Stimulated activated naive CD8-positive, alpha-beta T cell treated with anti-CD3 and anti-CD28 coated beads, Interleukin-15, amount 100 ng/mL, for 72 hours (primary cell): ENCODE measurements at regions not wholly inside any gene's neighbourhood (a gene's known extent, or its start where the extent isn't known, plus 50 kb on each side); places are given as distances from the start of the nearest gene placed in this dataset.
A peak's percentile ranks its signal among the peaks of the same experiment; 100 is the strongest.
"Not testable (repeated sequence)": the region's sequence is repeated elsewhere in the genome, so short reads cannot be mapped to it uniquely, and the experiment has no call there.

Experiments used
- ATAC-seq: fragments of 150-1000 bp; cut with Tn5 transposase; 2 replicates; pipeline ENCODE4 v1.10.0; 2021; ENCODE audit warnings: mild to moderate bottlenecking, moderate library complexity
- DNase-seq, 2 donors: peaks; one replicate each; pipeline ENCODE4 v3.0.0; 2021 to 2022
- H3K27ac Mint-ChIP-seq, 2 donors: one replicate each; pipeline ENCODE4 v1.8.0; 2022; ENCODE audit warnings: mild to moderate bottlenecking in 2 of 2, mixed read lengths in 2 of 2, moderate library complexity in 2 of 2
- H3K27me3 Mint-ChIP-seq: one replicate; pipeline ENCODE4 v1.8.0; 2022; ENCODE audit warnings: mixed read lengths
- H3K4me1 Mint-ChIP-seq: one replicate; pipeline ENCODE4 v1.8.0; 2022; ENCODE audit warnings: mild to moderate bottlenecking, mixed read lengths
- H3K4me3 Mint-ChIP-seq, 2 donors: one replicate each; pipeline ENCODE4 v1.8.0; 2022; ENCODE audit warnings: mild to moderate bottlenecking in 2 of 2, mixed read lengths in 2 of 2, moderate library complexity in 1 of 2
- H3K9me3 Mint-ChIP-seq, 2 donors: one replicate each; pipeline ENCODE4 v1.8.0; 2022; ENCODE audit warnings: mixed read lengths in 2 of 2

DNA sequence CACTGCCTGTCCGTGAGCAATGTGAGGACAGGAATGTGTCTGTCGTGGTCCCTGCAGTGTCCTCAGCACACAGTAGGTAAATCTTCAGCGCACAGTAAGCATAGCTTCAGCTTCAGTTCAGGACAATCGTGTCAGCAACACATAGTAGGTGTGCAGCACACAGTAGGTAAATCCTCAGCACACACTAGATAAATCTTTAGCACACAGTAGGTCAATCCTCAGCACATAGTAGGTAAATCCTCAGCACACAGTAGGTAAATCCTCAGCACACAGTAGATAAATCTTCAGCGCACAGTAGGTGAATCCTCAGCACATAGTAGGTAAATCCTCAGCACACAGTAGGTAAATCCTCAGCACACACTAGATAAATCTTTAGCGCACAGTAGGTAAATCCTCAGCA lies 102.4 kb downstream of the MICALL2 start:
- H3K27me3 Mint-ChIP-seq = peaks cover 16% of the 10 kb centered on the region
- H3K4me3 Mint-ChIP-seq, H3K9me3 Mint-ChIP-seq, H3K4me1 Mint-ChIP-seq, ATAC-seq, DNase-seq, H3K27ac Mint-ChIP-seq: not testable (repeated sequence)

DNA sequence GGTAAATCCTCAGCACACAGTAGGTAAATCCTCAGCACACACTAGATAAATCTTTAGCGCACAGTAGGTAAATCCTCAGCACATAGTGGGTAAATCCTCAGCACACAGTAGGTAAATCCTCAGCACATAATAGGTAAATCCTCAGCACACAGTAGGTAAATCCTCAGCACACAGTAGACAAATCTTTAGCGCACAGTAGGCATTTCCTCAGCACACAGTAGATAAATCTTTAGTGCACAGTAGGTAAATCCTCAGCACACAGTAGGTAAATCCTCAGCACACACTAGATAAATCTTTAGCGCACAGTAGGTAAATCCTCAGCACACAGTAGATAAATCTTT lies 102.0 kb downstream of the MICALL2 start:
- ATAC-seq, H3K9me3 Mint-ChIP-seq, DNase-seq, H3K4me3 Mint-ChIP-seq, H3K27ac Mint-ChIP-seq, H3K4me1 Mint-ChIP-seq: not testable (repeated sequence)
- peaks cover 16% of the 10 kb centered on the region for H3K27me3 Mint-ChIP-seq

DNA sequence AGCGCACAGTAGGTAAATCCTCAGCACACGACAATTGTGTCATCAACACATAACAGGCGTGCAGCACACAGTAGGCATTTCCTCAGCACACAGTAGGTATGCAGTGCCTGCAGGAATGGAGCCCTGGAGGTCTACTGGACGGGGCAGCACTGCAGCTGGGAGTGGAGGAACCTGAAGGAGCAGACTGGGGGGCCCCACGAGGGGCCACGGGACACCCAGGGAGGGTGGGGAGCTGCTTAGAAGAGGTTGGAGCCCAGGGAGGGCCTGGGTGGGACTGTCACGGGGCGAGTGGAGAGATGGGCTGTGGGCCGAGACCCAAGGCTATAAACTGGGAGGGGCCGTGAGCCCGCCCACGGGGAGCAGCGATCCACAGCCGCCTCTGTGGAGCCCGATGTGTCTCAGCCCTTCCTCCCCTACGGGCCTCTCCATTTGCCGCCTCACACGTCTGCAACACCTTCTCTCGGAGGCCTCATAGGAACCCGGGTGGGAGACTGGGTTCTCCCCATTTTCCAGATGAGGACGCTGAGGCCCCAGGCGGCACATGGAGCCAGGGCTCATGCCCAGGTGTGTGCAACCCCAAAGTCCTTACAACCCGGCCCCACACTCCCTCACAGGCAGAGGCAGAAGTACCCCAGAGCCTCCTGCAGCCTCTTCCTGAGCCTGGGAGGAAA lies 101.5 kb downstream of the MICALL2 start:
- H3K27ac Mint-ChIP-seq = no peak overlapping the region
- H3K9me3 Mint-ChIP-seq = no peaks in the 10 kb centered on the region
- DNase-seq (peak; percentile 26 to 41), ATAC-seq (peak; percentile 69)
- peaks cover 16% of the 10 kb centered on the region for H3K27me3 Mint-ChIP-seq
- no peaks in the 10 kb centered on the region for H3K4me1 Mint-ChIP-seq
- no peak overlapping the region for H3K4me3 Mint-ChIP-seq

DNA sequence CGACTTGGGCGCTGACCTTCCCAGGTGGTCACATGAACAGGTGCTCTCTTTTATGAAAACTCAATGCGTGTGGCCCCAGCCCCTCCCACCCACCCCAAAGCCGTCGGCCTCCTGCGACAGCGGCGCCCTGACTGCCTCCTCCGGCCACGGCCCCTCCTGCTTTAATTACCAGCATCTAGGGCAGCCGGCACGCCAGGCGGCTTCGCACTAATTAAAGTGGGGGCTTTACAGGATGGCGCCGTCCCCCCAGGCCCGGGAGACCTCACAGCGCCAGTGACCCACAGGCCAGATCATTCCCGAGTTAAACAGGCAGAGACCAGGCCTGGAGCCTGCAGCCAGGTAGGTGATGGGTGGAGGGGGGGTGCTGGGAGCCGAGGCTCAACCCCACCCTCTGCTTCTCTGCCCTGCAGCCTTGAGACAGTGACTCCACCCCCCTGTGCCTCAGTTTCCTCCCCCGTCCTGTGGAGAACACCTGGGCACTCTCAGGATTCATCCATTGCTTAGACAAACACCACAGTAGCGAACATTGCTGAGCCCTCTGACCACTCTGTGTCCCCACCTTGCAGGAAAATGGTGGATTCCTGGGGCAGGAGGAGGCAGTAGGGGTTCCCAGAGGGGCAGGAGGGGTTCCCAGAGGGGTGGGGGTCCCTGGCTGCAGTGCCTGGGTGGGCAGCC lies 100.8 kb downstream of the MICALL2 start:
- no peak overlapping the region for H3K4me3 Mint-ChIP-seq
- DNase-seq (no peak), ATAC-seq (no peak)
- no peak overlapping the region for H3K27ac Mint-ChIP-seq
- no peaks in the 10 kb centered on the region for H3K9me3 Mint-ChIP-seq
- no peaks in the 10 kb centered on the region for H3K4me1 Mint-ChIP-seq
- peaks cover 16% of the 10 kb centered on the region for H3K27me3 Mint-ChIP-seq

DNA sequence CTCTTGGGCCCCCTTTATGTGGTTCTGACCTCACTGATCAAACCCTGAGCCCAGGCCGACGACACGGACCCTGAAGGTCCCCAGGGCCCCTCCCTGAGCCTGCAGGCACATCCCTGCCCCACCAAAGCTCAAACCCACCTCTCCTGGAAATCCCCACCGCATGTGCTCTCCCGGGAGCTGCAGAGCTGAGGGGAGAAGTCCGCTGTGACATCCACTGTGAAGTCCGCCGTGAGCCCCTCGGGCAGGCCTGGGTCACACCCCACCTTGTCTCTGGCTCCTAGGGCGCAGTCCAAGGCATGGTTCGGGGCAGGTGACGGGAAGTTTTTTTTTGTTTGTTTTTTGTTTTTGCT lies 100.2 kb downstream of the MICALL2 start:
- Mint-ChIP-seq H3K4me1 (no peaks in the 10 kb centered on the region), H3K4me3 (no peak overlapping the region), H3K27me3 (peaks cover 19% of the 10 kb centered on the region), H3K9me3 (no peaks in the 10 kb centered on the region), H3K27ac (no peak overlapping the region)
- no peak for DNase-seq
- no peak for ATAC-seq

DNA sequence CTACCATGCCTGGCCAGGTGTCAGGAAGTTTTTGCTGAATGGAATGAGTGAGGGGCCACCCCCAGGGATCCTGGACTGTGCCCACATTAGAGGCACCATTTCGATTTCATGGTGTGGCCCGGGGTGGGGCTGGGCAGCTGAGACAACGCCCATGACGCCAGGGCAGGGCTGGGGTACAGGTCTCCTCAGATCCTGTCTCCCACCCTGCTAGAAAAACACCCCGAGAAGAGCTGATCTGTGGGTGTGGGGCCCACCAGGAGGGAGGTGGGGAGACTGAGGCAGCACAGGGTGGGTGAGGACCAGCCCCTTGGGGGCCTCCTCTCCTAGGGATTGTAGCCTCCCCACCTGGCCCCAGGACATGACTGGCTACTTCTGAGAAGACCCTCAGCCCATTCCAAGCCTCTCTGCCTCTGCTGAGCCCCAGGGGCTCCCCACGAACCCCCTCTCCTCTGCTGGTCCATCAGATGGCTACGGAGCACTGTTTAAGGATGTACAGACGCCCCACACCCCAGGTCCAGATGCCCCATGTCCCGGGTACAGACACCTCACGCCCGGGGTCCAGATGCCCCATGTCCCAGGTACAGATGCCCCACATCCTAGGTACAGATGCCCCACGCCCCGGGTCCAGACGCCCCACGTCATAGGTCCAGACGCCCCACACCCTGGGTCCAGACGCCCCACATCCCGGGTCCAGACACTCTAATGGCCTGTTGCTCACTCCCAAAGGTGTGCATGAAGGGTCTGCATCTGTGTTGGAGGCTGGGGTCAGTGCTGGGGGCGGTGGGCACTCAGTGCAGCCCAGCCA lies 99.4 kb downstream of the MICALL2 start:
- H3K9me3 Mint-ChIP-seq = no peaks in the 10 kb centered on the region
- DNase-seq (no peak), ATAC-seq (peak; percentile 21)
- no peak overlapping the region for H3K27ac Mint-ChIP-seq
- H3K4me3 Mint-ChIP-seq = no peak overlapping the region
- peaks cover 28% of the 10 kb centered on the region for H3K27me3 Mint-ChIP-seq
- H3K4me1 Mint-ChIP-seq = no peaks in the 10 kb centered on the region

DNA sequence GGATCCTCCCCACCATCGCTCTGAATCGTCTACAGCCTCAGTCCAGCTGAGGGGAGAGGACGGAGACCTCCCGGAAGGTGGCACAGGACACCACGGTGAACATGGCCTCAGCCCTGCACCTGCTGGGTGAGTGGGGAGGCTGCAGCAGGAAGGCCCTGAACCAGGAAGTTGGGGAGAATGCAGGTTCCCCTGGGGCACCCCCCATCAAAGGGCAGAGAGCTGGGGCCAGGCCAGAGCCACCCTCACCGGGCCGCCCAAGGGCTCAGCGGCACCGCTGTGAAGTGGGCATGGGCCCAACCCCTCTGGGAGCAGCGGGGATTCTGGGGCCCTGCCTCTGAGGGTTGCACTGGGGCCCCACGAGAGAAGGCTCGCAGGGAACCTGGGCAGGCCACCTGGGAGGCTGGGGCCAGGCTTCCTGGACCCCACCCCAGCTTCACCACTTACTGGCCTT lies 98.7 kb downstream of the MICALL2 start:
- peaks cover 0 to 2% of the 10 kb centered on the region in 2 donors for H3K9me3 Mint-ChIP-seq

DNA sequence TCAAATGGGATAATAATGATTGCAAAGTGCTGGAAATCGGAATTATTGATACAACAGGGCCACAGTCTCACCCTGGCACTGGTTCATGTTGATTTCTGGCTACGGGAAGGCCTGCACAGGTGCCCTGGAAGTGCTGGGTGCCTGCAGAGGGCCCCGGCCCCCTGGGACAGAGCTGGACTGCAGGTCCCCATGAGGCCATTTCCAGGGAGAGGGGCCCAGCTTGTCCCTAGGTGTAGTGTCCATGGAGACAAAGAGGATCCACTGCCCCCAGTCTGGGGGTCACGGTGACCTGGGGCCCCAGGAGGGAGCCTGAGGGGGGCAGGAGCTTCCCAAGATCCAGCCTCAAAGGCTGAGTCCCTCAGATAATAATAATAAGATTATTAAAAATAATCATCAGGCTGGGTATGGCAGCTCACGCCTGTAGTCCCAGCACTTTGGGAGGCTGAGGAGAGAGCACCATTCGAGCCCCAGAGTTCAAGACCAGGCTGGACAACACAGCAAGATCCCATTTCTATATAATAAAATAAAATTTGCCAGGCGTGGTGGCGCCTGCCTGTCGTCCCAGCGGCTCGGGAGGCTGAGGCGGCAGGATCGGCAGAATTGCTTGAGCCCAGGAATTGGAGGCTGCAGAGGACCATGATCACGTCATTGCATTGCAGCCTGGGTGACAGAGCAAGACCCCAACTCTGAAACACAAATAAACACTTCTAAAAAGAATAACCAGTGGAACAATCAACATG lies 98.1 kb downstream of the MICALL2 start:
- DNase-seq = no peak
- Mint-ChIP-seq H3K4me3 (no peak overlapping the region), H3K4me1 (no peaks in the 10 kb centered on the region), H3K9me3 (peaks cover 0 to 9% of the 10 kb centered on the region in 2 donors), H3K27me3 (peaks cover 30% of the 10 kb centered on the region), H3K27ac (no peak overlapping the region)
- no peak for ATAC-seq

More for the DNA sequence above, 98.7 kb downstream of the MICALL2 start:
- no peak for DNase-seq
- Mint-ChIP-seq H3K27ac (no peak overlapping the region), H3K4me3 (no peak overlapping the region), H3K27me3 (peaks cover 30% of the 10 kb centered on the region), H3K4me1 (no peaks in the 10 kb centered on the region)
- ATAC-seq = no peak

DNA sequence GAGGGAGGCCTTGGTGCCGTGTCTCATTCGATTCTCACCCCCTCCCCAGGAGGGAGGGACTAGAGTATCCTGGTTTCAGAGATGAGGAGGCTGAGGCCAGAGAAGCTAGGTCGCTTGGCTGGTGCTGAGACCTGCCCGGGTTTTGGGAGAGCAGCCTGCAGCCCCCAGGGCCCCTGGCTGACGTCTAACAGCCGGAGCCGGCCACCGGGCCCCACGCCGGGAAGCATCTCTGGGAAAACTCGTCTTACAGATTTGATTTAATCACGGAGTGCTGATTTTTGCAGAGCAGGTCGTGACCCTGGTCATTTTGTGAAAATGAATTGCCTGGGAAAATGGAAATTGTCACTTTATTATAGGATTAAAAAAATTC lies 97.5 kb downstream of the MICALL2 start:
- no peak for DNase-seq
- peaks cover 30% of the 10 kb centered on the region for H3K27me3 Mint-ChIP-seq
- no peak overlapping the region for H3K4me3 Mint-ChIP-seq
- H3K9me3 Mint-ChIP-seq = peaks cover 0 to 10% of the 10 kb centered on the region in 2 donors
- H3K4me1 Mint-ChIP-seq = no peaks in the 10 kb centered on the region
- no peak overlapping the region for H3K27ac Mint-ChIP-seq
- ATAC-seq = no peak

DNA sequence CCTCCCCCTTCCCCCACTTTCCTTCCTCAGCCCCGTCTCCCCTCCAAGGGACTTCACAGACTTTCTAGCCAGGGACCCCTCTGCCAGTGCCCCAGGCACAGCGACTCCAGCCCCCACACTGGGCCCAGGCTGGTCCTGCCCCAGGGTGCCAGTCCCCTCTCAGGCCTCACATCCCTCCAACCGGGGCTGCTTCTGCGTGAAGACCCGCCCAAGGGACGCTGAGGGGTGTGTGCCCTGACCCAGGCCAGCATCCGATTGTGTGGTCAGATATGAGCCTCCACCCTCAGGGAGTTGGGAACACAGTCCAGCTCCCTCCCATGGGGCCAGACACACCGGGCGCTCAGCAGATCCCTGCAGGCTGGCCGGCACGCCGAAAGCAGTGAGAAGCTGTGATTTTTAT lies 97.0 kb downstream of the MICALL2 start:
- Mint-ChIP-seq H3K4me3 (no peak overlapping the region), H3K4me1 (no peaks in the 10 kb centered on the region), H3K27me3 (peaks cover 36% of the 10 kb centered on the region), H3K9me3 (peaks cover 0 to 10% of the 10 kb centered on the region in 2 donors), H3K27ac (no peak overlapping the region)
- ATAC-seq = no peak
- DNase-seq = no peak

DNA sequence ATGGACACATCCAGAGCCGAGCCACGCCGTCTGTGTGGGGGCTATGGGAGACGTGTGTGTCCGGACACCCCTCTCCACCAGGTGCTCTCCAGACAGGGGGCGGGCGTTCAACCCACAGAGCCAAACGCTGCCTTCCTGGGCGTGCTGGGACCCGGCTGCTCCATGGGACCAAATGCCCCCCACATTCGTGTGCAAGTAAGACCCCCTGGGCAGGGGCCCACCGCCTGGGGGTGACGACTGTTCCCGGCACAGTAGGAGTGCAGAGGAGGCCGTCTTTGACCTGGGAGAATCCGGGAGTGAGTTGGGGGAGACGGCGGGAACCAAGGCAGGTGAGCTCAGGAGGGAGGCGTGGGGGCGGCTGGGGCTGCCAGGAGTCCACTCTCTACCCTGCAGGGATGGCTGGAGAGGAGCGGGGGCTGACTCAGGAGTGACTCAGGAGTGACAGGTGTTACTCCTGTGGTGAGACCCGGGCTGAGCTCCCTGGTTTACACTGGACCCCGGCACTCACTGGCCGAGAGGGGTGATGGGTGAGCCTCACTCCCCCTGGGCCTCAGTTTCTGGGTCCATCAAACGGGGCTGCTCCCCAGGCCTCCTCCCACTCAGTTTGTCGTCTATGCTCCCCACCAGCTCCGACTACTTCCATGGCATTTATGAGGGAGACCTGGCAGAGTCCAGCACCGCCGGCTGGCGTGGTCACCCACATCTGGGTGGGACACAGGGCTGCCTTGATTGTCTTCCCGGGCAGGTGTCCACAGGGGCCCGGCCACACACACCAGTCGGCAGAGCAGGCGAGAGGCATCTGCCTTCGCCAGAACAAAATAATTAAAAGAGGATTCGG lies 95.0 kb downstream of the MICALL2 start:
- peaks cover 0 to 10% of the 10 kb centered on the region in 2 donors for H3K9me3 Mint-ChIP-seq
- peaks cover 5% of the 10 kb centered on the region for H3K4me1 Mint-ChIP-seq
- H3K27ac Mint-ChIP-seq = no peak overlapping the region
- ATAC-seq (no peak), DNase-seq (no peak)
- H3K27me3 Mint-ChIP-seq = peaks cover 56% of the 10 kb centered on the region
- H3K4me3 Mint-ChIP-seq = no peak overlapping the region

DNA sequence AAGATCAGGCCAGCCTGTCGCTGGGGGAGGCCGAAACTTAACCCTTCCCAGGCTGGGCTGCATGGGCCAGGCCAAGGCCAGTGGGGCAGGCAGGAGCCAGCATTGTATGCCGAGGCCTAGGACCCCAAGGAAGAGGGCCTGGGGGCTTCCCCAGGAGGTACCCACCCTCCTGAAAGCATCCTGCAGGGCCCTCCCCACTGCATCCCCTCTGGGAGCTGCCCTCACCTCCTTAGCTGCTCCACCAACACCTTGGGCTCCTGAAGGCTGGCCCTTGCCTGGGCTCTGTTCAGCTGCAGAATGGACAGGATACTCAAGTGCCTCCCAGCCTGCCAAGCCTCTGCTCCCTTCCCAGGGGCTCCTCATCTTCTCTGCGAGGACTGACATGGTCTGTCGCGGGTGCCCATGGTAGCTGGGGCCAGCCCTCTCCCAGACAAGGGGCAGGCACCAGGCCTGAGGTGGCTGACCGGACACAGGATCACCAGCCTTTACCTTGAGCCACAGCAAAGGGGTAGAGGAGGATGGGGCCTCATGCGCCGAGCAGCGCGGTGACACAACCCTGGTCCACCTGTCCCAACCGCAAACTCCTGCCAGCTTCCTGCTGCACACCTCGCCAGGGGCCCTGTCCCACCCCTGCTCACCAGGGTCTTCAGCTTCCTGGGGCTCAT lies 94.2 kb downstream of the MICALL2 start:
- DNase-seq = no peak
- no peak for ATAC-seq
- Mint-ChIP-seq H3K9me3 (peaks cover 0 to 10% of the 10 kb centered on the region in 2 donors), H3K4me3 (no peak overlapping the region), H3K4me1 (peaks cover 5% of the 10 kb centered on the region), H3K27ac (no peak overlapping the region), H3K27me3 (peaks cover 63% of the 10 kb centered on the region)

DNA sequence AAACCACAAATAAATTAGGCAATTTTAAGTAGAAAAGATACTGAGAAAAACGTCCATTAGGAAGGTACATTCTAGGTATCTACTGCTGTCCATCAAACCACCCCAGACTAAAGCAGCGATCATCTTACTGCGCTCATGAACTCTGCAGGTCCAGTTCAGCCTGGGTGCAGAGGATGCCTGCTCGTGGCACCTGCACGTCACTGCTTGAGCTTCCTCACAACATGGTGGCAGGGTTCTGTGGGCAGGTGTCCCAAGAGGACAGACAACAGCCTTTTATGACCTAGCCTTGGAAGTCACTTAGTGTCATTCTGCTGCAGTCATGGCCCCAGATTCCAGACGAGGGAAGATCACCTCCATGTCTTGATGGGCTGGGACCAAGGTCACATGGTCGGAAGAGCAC lies 93.4 kb downstream of the MICALL2 start:
- H3K27me3 Mint-ChIP-seq = peaks cover 71% of the 10 kb centered on the region
- peaks cover 5% of the 10 kb centered on the region for H3K4me1 Mint-ChIP-seq
- H3K4me3 Mint-ChIP-seq = no peak overlapping the region
- DNase-seq (no peak), ATAC-seq (no peak)
- peaks cover 0 to 10% of the 10 kb centered on the region in 2 donors for H3K9me3 Mint-ChIP-seq
- no peak overlapping the region for H3K27ac Mint-ChIP-seq

DNA sequence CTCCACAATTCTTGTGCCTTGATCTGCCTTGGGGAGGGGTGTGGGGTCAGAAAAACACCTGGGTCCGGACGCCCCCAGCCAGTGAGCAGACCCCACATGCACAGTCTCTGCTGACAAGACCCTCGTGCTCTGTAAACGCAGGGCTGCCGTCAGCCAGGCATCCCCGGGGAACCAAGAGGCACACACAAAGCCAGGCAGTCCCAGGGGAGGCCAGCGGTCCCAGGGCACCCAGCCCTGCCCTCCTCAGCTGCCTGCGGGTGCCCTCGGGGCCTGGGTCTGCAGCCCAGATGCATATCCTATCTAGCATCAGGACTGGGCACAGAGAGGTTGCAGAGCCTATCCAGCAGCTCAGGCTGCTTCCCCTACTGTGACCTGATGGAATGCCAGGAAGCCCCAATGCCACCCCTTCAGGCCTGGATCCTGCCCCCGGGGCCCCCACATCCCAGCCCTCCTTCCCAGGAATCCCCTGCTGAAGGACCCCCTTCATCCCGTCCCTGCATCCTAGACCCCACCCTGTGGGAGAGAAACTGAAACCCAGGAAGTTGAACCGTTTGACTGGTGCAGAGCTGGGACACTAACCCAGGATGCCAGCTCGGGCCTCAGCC lies 92.4 kb downstream of the MICALL2 start:
- peaks cover 0 to 10% of the 10 kb centered on the region in 2 donors for H3K9me3 Mint-ChIP-seq
- no peak overlapping the region for H3K27ac Mint-ChIP-seq
- DNase-seq = no peak
- peaks cover 5% of the 10 kb centered on the region for H3K4me1 Mint-ChIP-seq
- H3K4me3 Mint-ChIP-seq = no peak overlapping the region
- H3K27me3 Mint-ChIP-seq = peaks cover 76% of the 10 kb centered on the region
- no peak for ATAC-seq
